Peyer's patch (tissue), 4 donors: ENCODE measurements at regions not wholly inside any gene's neighbourhood (a gene's known extent, or its start where the extent isn't known, plus 50 kb on each side); places are given as distances from the start of the nearest gene placed in this dataset.

Source experiments
- DNase-seq, 3 donors: peaks; one replicate each; pipeline ENCODE4 v3.0.0-alpha.2; 2017 to 2019
- H3K27ac ChIP-seq, 4 donors: fragments of 200-600 bp; sonication (generic); one replicate each; pipeline ENCODE4 v1.5.1; 2016 to 2019
- H3K27me3 ChIP-seq, 2 donors: fragments of 200-600 bp; sonication (generic); one replicate each; pipeline ENCODE4 v1.5.1; 2019
- H3K36me3 ChIP-seq, 3 donors: fragments of 200-600 bp; sonication (generic); one replicate each; pipeline ENCODE4 v1.5.1; 2016 to 2019
- H3K4me1 ChIP-seq, 4 donors: fragments of 200-600 bp; sonication (generic); one replicate each; pipeline ENCODE4 v1.5.1; 2016 to 2019
- H3K4me3 ChIP-seq, 4 donors: fragments of 200-600 bp; sonication (generic); 1 replicate in 3 of 4; 2 replicates in 1 of 4; pipeline ENCODE4 v1.5.1; 2016 to 2019; ENCODE audit warnings: mild to moderate bottlenecking in 1 of 4
- H3K9me3 ChIP-seq, 4 donors: fragments of 200-600 bp; sonication (generic); one replicate each; pipeline ENCODE4 v1.5.1; 2016 to 2019; ENCODE audit warnings: mild to moderate bottlenecking in 1 of 4
- CTCF ChIP-seq, 6 experiments: fragments of 450-650 bp in 4 of 6; fragments of 200-600 bp in 2 of 6; sonication (generic) in 1 of 6; IDR thresholded peaks; one replicate each; pipeline ENCODE4 v1.5.1; 2017 to 2019; ENCODE audit warnings: antibody characterized with exemption in 6 of 6, mild to moderate bottlenecking in 3 of 6, moderate library complexity in 1 of 6
- POLR2A ChIP-seq, 2 donors: fragments of 450-650 bp; IDR thresholded peaks; one replicate each; pipeline ENCODE4 v1.5.1; 2017; ENCODE audit warnings: antibody characterized with exemption in 2 of 2, mild to moderate bottlenecking in 2 of 2, moderate library complexity in 2 of 2

- Histone ChIP-seq H3K9me3 (no peaks in the 10 kb centered on the region), H3K36me3 (no peaks in the 10 kb centered on the region), H3K27me3 (no peaks in the 10 kb centered on the region), H3K4me1 (no peaks in the 10 kb centered on the region), H3K4me3 (no peak overlapping the region), H3K27ac (no peak overlapping the region)
- no peak for DNase-seq
- TF ChIP-seq CTCF (IDR thresholded peaks at IDR 0.05) (no peak), POLR2A (IDR thresholded peaks at IDR 0.05) (no peak)
Observed at GRCh38 chr20:22984606-22985005, 50.5 kb upstream of the SSTR4 start.

GRCh38 chr20:22985239-22985778 lies 49.8 kb upstream of the SSTR4 start:
- Histone ChIP-seq H3K4me1 (no peaks in the 10 kb centered on the region), H3K36me3 (no peaks in the 10 kb centered on the region), H3K9me3 (no peaks in the 10 kb centered on the region), H3K27ac (no peak overlapping the region), H3K4me3 (no peak overlapping the region), H3K27me3 (no peaks in the 10 kb centered on the region)
- no peak for DNase-seq
- TF ChIP-seq CTCF (IDR thresholded peaks at IDR 0.05), result no peak
- no peak for TF ChIP-seq POLR2A (IDR thresholded peaks at IDR 0.05)
